K562 (cell line): ENCODE measurements at regions not wholly inside any gene's neighbourhood (a gene's known extent, or its start where the extent isn't known, plus 50 kb on each side); places are given as distances from the start of the nearest gene placed in this dataset.

ENCODE experiments used
- ARID1B ChIP-seq: fragments of 450-650 bp; IDR thresholded peaks from 2 replicates; pipeline ENCODE4 v1.6.1; 2016; ENCODE audit warnings: antibody characterized with exemption, mild to moderate bottlenecking, inconsistent platforms
- HDAC3 ChIP-seq: fragments of 450-650 bp; IDR thresholded peaks from 2 replicates; pipeline ENCODE4 v1.6.1; 2018; ENCODE audit warnings: borderline replicate concordance, mild to moderate bottlenecking, moderate library complexity; ENCODE audit not compliant: partially characterized antibody
- HOXB6 ChIP-seq: fragments of 250-450 bp; sonication (Bioruptor Pico); IDR thresholded peaks from 2 replicates; pipeline ENCODE4 v1.5.1; 2022; ENCODE audit warnings: mild to moderate bottlenecking, borderline replicate concordance
- MED1 ChIP-seq: sonication (generic); formaldehyde crosslinking; IDR thresholded peaks from 2 replicates; pipeline ENCODE4 v1.8.1; 2023; ENCODE audit warnings: missing genetic modification reagents, borderline replicate concordance
- MGA ChIP-seq: fragments of 450-650 bp; IDR thresholded peaks from 2 replicates; pipeline ENCODE4 v1.6.1; 2016; ENCODE audit warnings: mild to moderate bottlenecking, moderate library complexity
- NR0B1 ChIP-seq: fragments of 450-650 bp; IDR thresholded peaks from one replicate; pipeline ENCODE4 v1.6.1; 2018; ENCODE audit warnings: mild to moderate bottlenecking, moderate library complexity; ENCODE audit not compliant: partially characterized antibody
- PCBP2 ChIP-seq: fragments of 200-400 bp; formaldehyde crosslinking; IDR thresholded peaks from 2 replicates; pipeline ENCODE4 v1.6.1; 2018; ENCODE audit warnings: low read length, low read depth, mild to moderate bottlenecking, moderate library complexity; ENCODE audit not compliant: poor library complexity, severe bottlenecking
- PREB ChIP-seq: sonication (generic); formaldehyde crosslinking; IDR thresholded peaks from 2 replicates; pipeline ENCODE4 v1.8.1; 2023; ENCODE audit warnings: mild to moderate bottlenecking, missing genetic modification reagents
- RBM14 ChIP-seq: fragments of 200-400 bp; formaldehyde crosslinking; IDR thresholded peaks from 2 replicates; pipeline ENCODE4 v1.6.1; 2018; ENCODE audit warnings: low read depth, mild to moderate bottlenecking, low read length, moderate library complexity, borderline replicate concordance; ENCODE audit not compliant: insufficient read depth
- TAF9B ChIP-seq: fragments of 450-650 bp; IDR thresholded peaks from 2 replicates; pipeline ENCODE4 v1.6.1; 2018; ENCODE audit warnings: mild to moderate bottlenecking; ENCODE audit not compliant: partially characterized antibody
- YY1 ChIP-seq, 3 experiments: IDR thresholded peaks; 2 replicates each; pipeline ENCODE4 v1.6.1; 2011; ENCODE audit warnings: low read length in 2 of 3, mild to moderate bottlenecking in 2 of 3, moderate library complexity in 2 of 3, borderline replicate concordance in 1 of 3, control low read depth in 1 of 3, low read depth in 1 of 3; ENCODE audit not compliant: insufficient read depth in 3 of 3, insufficient replicate concordance in 2 of 3, control insufficient read depth in 1 of 3, insufficient read length in 1 of 3; ENCODE audit errors: extremely low read depth in 1 of 3
- ZNF431 ChIP-seq: sonication (generic); formaldehyde crosslinking; IDR thresholded peaks from 2 replicates; pipeline ENCODE4 v1.8.0; 2022; ENCODE audit warnings: mild to moderate bottlenecking, missing genetic modification reagents

- TF ChIP-seq MGA (peak; percentile 25; the same call in 1 of the 2 replicates), RBM14 (no peak), PREB (CRISPR knock-in tag) (no peak), MED1 (CRISPR knock-in tag) (no peak), PCBP2 (no peak), TAF9B (no peak), NR0B1 (no peak), ZNF431 (CRISPR knock-in tag) (no peak), YY1 (IDR thresholded peaks at IDR 0.05; ENCODE audit: borderline replicate concordance in 1 of 3, control insufficient read depth in 1 of 3, extremely low read depth in 1 of 3, insufficient read depth in 3 of 3, insufficient read length in 1 of 3, insufficient replicate concordance in 2 of 3, low read depth in 1 of 3, low read length in 2 of 3) (no peak), HDAC3 (no peak), HOXB6 (CRISPR knock-in tag) (no peak), ARID1B (peak; percentile 48; the same call in 1 of the 2 replicates)
These were observed 55.6 kb downstream of the MRPL32 start (continued) for GRCh38 chr7:42987648-42988214.
